ENCODE measurements at regions not wholly inside any gene's neighbourhood (a gene's known extent, or its start where the extent isn't known, plus 50 kb on each side); places are given as distances from the start of the nearest gene placed in this dataset.
"Not testable (repeated sequence)": the region's sequence is repeated elsewhere in the genome, so short reads cannot be mapped to it uniquely, and the experiment has no call there.

- H3K27ac Mint-ChIP-seq; H3K27me3 ChIP-seq (ENCODE audit: control insufficient read depth, insufficient read depth, low read length, poor library complexity, severe bottlenecking); H3K4me1 Mint-ChIP-seq; H3K9me3 ChIP-seq (ENCODE audit: control insufficient read depth, low read length); H3K4me3 ChIP-seq (ENCODE audit: low read length); H3K36me3 Mint-ChIP-seq (ENCODE audit: low read depth); H3K36me3 ChIP-seq (ENCODE audit: control insufficient read depth, insufficient read depth, low read length); H3K4me3 Mint-ChIP-seq; H3K27ac ChIP-seq (ENCODE audit: low read depth, low read length); H3K27me3 Mint-ChIP-seq (ENCODE audit: insufficient read depth); DNase-seq; H3K4me1 ChIP-seq (ENCODE audit: control insufficient read depth, insufficient read depth, low read length); H3K9ac ChIP-seq (ENCODE audit: extremely low read depth, low read length, poor library complexity, severe bottlenecking); H3K9me3 Mint-ChIP-seq: not testable (repeated sequence)
- TF ChIP-seq CTCF (conservative IDR thresholded peaks at IDR 0.05): peak; percentile 11
- no CpG with 5 or more reads among the region's 33 CpGs for WGBS, 2 experiments (ENCODE audit: insufficient coverage in 1 of 2, insufficient read length in 1 of 2)
Observed at GRCh38 chr1:610538-610937, 75.9 kb downstream of the OR4F16 start.

DNA sequence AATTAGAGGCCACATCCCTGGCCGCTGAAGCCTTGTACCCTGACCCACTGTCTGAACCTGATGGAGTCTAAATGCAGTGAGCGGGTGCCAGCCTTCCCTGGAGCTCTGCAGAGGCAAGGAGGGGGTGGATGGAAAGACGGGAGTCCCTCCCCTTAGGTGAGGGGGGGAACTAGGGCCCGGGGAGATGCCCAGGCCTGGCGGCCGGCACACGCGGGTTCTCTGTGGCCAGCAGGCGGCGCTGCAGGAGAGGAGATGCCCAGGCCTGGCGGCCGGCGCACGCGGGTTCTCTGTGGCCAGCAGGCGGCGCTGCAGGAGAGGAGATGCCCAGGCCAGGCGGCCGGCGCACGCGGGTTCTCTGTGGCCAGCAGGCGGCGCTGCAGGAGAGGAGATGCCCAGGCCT, 77.3 kb downstream of the OR4F16 start:
- not testable (repeated sequence) for H3K27me3 Mint-ChIP-seq (ENCODE audit: insufficient read depth); H3K9ac ChIP-seq (ENCODE audit: extremely low read depth, low read length, poor library complexity, severe bottlenecking); H3K4me3 ChIP-seq (ENCODE audit: low read length); H3K9me3 Mint-ChIP-seq; DNase-seq; H3K27me3 ChIP-seq (ENCODE audit: control insufficient read depth, insufficient read depth, low read length, poor library complexity, severe bottlenecking); H3K27ac Mint-ChIP-seq; H3K9me3 ChIP-seq (ENCODE audit: control insufficient read depth, low read length); H3K4me1 ChIP-seq (ENCODE audit: control insufficient read depth, insufficient read depth, low read length); H3K36me3 ChIP-seq (ENCODE audit: control insufficient read depth, insufficient read depth, low read length); H3K4me1 Mint-ChIP-seq; H3K27ac ChIP-seq (ENCODE audit: low read depth, low read length); H3K36me3 Mint-ChIP-seq (ENCODE audit: low read depth); H3K4me3 Mint-ChIP-seq
- no CpG with 5 or more reads among the region's 24 CpGs for WGBS, 2 experiments (ENCODE audit: insufficient coverage in 1 of 2, insufficient read length in 1 of 2)

- H3K9me3 Mint-ChIP-seq; H3K27ac ChIP-seq (ENCODE audit: low read depth, low read length); H3K36me3 Mint-ChIP-seq (ENCODE audit: low read depth); H3K4me3 ChIP-seq (ENCODE audit: low read length); H3K9me3 ChIP-seq (ENCODE audit: control insufficient read depth, low read length); H3K4me1 Mint-ChIP-seq; H3K36me3 ChIP-seq (ENCODE audit: control insufficient read depth, insufficient read depth, low read length); H3K4me3 Mint-ChIP-seq; DNase-seq; H3K4me1 ChIP-seq (ENCODE audit: control insufficient read depth, insufficient read depth, low read length); H3K27ac Mint-ChIP-seq; H3K27me3 ChIP-seq (ENCODE audit: control insufficient read depth, insufficient read depth, low read length, poor library complexity, severe bottlenecking); H3K9ac ChIP-seq (ENCODE audit: extremely low read depth, low read length, poor library complexity, severe bottlenecking); H3K27me3 Mint-ChIP-seq (ENCODE audit: insufficient read depth): not testable (repeated sequence)
- WGBS, 2 experiments (ENCODE audit: insufficient coverage in 1 of 2, insufficient read length in 1 of 2): 88% methylated on average over 5 of the region's 27 CpGs; no CpG with 5 or more reads in 1 of the 2 experiments
Observed at GRCh38 chr1:605279-605678, 81.2 kb downstream of the OR4F16 start.

- H3K27me3 Mint-ChIP-seq (ENCODE audit: insufficient read depth); DNase-seq; H3K27ac ChIP-seq (ENCODE audit: low read depth, low read length); H3K4me3 Mint-ChIP-seq; H3K27me3 ChIP-seq (ENCODE audit: control insufficient read depth, insufficient read depth, low read length, poor library complexity, severe bottlenecking); H3K4me1 Mint-ChIP-seq; H3K36me3 Mint-ChIP-seq (ENCODE audit: low read depth); H3K27ac Mint-ChIP-seq; H3K4me1 ChIP-seq (ENCODE audit: control insufficient read depth, insufficient read depth, low read length); H3K4me3 ChIP-seq (ENCODE audit: low read length); H3K9me3 Mint-ChIP-seq; H3K9ac ChIP-seq (ENCODE audit: extremely low read depth, low read length, poor library complexity, severe bottlenecking); H3K36me3 ChIP-seq (ENCODE audit: control insufficient read depth, insufficient read depth, low read length); H3K9me3 ChIP-seq (ENCODE audit: control insufficient read depth, low read length): not testable (repeated sequence)
- 83% methylated on average over 5 of the region's 8 CpGs; no CpG with 5 or more reads in 1 of the 2 experiments for WGBS, 2 experiments (ENCODE audit: insufficient coverage in 1 of 2, insufficient read length in 1 of 2)
Observed at GRCh38 chr1:588211-588610, 98.2 kb downstream of the OR4F16 start.

Measured in endodermal cell (in vitro differentiated cells).